T-cell (primary cell): ENCODE measurements at regions not wholly inside any gene's neighbourhood (a gene's known extent, or its start where the extent isn't known, plus 50 kb on each side); places are given as distances from the start of the nearest gene placed in this dataset.

ENCODE experiments used
- ATAC-seq, 4 experiments: fragments of 200-7000 bp in 3 of 4; fragments of 150-1000 bp in 1 of 4; cut with Tn5 transposase; replicated peaks in 1 of 4; 1 replicate in 3 of 4; 2 replicates in 1 of 4; pipeline ENCODE4 v1.10.0; 2021; ENCODE audit warnings: moderate library complexity in 3 of 4, mild to moderate bottlenecking in 2 of 4, moderate number of reproducible peaks in 1 of 4
- CTCF ChIA-PET, 2 donors: fragments of 300-600 bp; sonication (Branson Sonifier 250); formaldehyde crosslinking; loops; one replicate each; lab custom pipeline; 2022; ENCODE audit warnings: antibody characterized with exemption in 2 of 2; lab: Charles Lee
- POLR2A ChIA-PET, 2 donors: fragments of 300-600 bp; sonication (Branson Sonifier 250); formaldehyde crosslinking; loops; one replicate each; lab custom pipeline; 2022; ENCODE audit warnings: antibody characterized with exemption in 2 of 2; lab: Charles Lee
- DNase-seq, 35 experiments: peaks; one replicate each; pipeline versions ENCODE4 v3.0.0 to v3.0.0-alpha.2; 2013 to 2023
- H3K27ac ChIP-seq: one replicate; pipeline ENCODE4 v1.5.1; 2013; ENCODE audit warnings: low read length
- H3K27me3 ChIP-seq, 2 experiments: replicated peaks in 1 of 2; 1 replicate in 1 of 2; 2 replicates in 1 of 2; pipeline versions ENCODE4 v1.6.1 to v1.7.0; 2013; ENCODE audit warnings: low read length in 1 of 2, mixed read lengths in 1 of 2; ENCODE audit not compliant: control insufficient read depth in 2 of 2, insufficient read depth in 2 of 2; ENCODE audit errors: extremely low read depth in 1 of 2
- H3K36me3 ChIP-seq, 2 donors: 1 replicate in 1 of 2; 2 replicates in 1 of 2; pipeline versions ENCODE4 v1.6.1 to v1.7.0; 2013; ENCODE audit warnings: low read length in 1 of 2; ENCODE audit not compliant: control insufficient read depth in 2 of 2, insufficient read depth in 1 of 2; ENCODE audit errors: extremely low read depth in 1 of 2
- H3K4me1 ChIP-seq, 2 experiments: 1 replicate in 1 of 2; 2 replicates in 1 of 2; pipeline versions ENCODE4 v1.6.1 to v1.7.0; 2013; ENCODE audit warnings: low read length in 2 of 2, mixed read lengths in 1 of 2; ENCODE audit not compliant: insufficient read depth in 2 of 2, control insufficient read depth in 1 of 2; ENCODE audit errors: extremely low read depth in 1 of 2
- H3K4me3 ChIP-seq, 2 donors: 1 replicate in 1 of 2; 2 replicates in 1 of 2; pipeline versions ENCODE4 v1.5.1 to v1.7.0; 2013; ENCODE audit warnings: mild to moderate bottlenecking in 2 of 2, low read length in 1 of 2, moderate library complexity in 1 of 2; ENCODE audit not compliant: control insufficient read depth in 1 of 2; ENCODE audit errors: extremely low read depth in 1 of 2
- H3K9me3 ChIP-seq: 2 replicates; pipeline ENCODE4 v1.7.0; 2013
- H3K27ac Mint-ChIP-seq, 2 donors: one replicate each; pipeline ENCODE4 v1.8.0; 2020 to 2021; ENCODE audit warnings: mild to moderate bottlenecking in 2 of 2, mixed read lengths in 2 of 2
- H3K27me3 Mint-ChIP-seq, 2 donors: one replicate each; pipeline ENCODE4 v1.8.0; 2021 to 2022; ENCODE audit warnings: mixed read lengths in 2 of 2
- H3K36me3 Mint-ChIP-seq: one replicate; pipeline ENCODE4 v1.8.0; 2021; ENCODE audit warnings: mixed read lengths
- H3K4me1 Mint-ChIP-seq, 3 donors: one replicate each; pipeline ENCODE4 v1.8.0; 2020 to 2022; ENCODE audit warnings: mixed read lengths in 3 of 3, mild to moderate bottlenecking in 1 of 3
- H3K4me3 Mint-ChIP-seq, 3 donors: one replicate each; pipeline ENCODE4 v1.8.0; 2020 to 2022; ENCODE audit warnings: mild to moderate bottlenecking in 3 of 3, mixed read lengths in 3 of 3, moderate library complexity in 3 of 3
- H3K9me3 Mint-ChIP-seq, 3 donors: one replicate each; pipeline ENCODE4 v1.8.0; 2020 to 2022; ENCODE audit warnings: mixed read lengths in 3 of 3
- WGBS: methylation state at CpG from one replicate; pipeline ENCODE4 v1.1.5; 2013; ENCODE audit warnings: missing lambda C conversion rate; ENCODE audit not compliant: insufficient coverage; 5-methylcytosine and 5-hydroxymethylcytosine counted together

DNA sequence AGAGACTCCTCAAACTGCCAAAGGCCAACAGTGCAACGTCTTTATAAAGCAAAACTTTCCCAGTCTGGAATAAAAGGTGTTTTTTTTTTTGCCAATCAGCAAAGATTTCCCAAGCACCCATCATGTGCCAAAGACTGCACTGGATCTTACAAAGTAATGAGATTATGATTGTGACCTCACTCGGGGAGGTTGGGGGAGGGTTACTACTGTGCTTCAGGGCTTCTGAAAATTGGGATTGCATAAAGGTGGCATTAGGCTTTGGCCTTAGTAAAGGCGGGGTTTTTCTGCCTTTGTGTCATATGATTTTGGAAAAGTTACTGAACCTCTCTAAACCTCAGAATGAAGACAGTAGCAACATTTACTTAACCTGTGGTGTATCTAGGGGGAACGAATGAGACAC is 233.8 kb downstream of the DACT1 start:
- Mint-ChIP-seq H3K4me3 (no peak overlapping the region), H3K4me1 (no peaks in the 10 kb centered on the region), H3K36me3 (no peaks in the 10 kb centered on the region), H3K27me3 (peaks cover 1 to 5% of the 10 kb centered on the region in 2 donors), H3K27ac (no peak overlapping the region), H3K9me3 (no peaks in the 10 kb centered on the region)
- WGBS = no CpG with 5 or more reads among the region's 4 CpGs
- CTCF ChIA-PET = interaction anchor here in 1 of 2 donors (1.0 kb wide), 1 partner anchor 12 kb away, joined by 6 read pairs; no protein-coding TSS in a partner anchor
- Histone ChIP-seq H3K9me3 (no peaks in the 10 kb centered on the region), H3K4me3 (no peak overlapping the region), H3K4me1 (no peaks in the 10 kb centered on the region), H3K27me3 (peaks cover 0 to 4% of the 10 kb centered on the region in 2 experiments), H3K36me3 (no peaks in the 10 kb centered on the region), H3K27ac (no peak overlapping the region)
- no peak for DNase-seq
- POLR2A ChIA-PET = no interaction called here
- no peak for ATAC-seq

GRCh38 chr14:58872061-58872460 is 234.3 kb downstream of the DACT1 start:
- Histone ChIP-seq H3K27ac (no peak overlapping the region), H3K4me1 (no peaks in the 10 kb centered on the region), H3K4me3 (no peak overlapping the region), H3K36me3 (no peaks in the 10 kb centered on the region), H3K27me3 (peaks cover 0 to 4% of the 10 kb centered on the region in 2 experiments), H3K9me3 (no peaks in the 10 kb centered on the region)
- no peak overlapping the region for H3K4me3 Mint-ChIP-seq
- no peaks in the 10 kb centered on the region for H3K36me3 Mint-ChIP-seq
- no peak overlapping the region for H3K27ac Mint-ChIP-seq
- WGBS = 100% methylated on average over 1 of the region's 6 CpGs
- ATAC-seq (no peak), DNase-seq (no peak)
- H3K9me3 Mint-ChIP-seq = no peaks in the 10 kb centered on the region
- POLR2A ChIA-PET = no interaction called here
- CTCF ChIA-PET = interaction anchor here in 1 of 2 donors (1.0 kb wide), 1 partner anchor 12 kb away, joined by 6 read pairs; no protein-coding TSS in a partner anchor
- H3K4me1 Mint-ChIP-seq = no peaks in the 10 kb centered on the region
- peaks cover 1 to 5% of the 10 kb centered on the region in 2 donors for H3K27me3 Mint-ChIP-seq

DNA sequence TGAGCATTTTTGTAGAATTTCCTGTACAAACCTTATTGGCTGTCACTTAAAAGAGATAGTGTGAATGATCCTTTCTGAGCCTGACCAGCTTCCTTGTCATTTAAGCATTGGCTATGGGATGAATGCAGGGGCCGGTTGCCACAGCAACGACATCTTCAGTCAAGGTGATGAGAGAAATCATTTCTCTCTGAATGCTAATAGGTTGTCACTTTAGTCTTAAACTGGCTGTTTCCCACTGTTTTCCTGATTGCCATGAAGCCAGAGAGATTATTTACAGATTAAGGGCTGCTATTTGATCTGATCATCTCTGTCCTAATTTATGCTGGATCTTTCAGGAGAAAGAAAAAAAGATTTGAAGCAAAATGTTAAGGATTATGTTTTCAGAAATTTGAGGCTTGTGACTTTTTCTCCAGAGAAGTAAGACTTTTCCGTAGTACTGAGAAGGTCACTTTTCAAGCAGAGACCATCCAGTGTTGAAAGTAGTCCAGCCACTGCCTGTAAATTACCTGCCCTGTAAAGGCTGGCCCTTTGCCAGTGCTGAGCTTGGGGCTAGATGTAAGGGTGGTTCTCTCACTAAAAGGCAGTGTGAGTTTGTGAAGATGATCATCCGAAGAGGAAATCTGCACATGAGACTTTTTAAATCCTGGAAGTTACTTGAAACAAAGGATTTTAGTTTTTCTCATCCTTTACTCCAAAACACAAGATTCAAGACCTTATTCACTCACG is 235.6 kb downstream of the DACT1 start:
- no peaks in the 10 kb centered on the region for H3K9me3 ChIP-seq
- ChIA-PET CTCF (no interaction called here), POLR2A (no interaction called here)
- no peaks in the 10 kb centered on the region for H3K36me3 ChIP-seq
- peaks cover 0 to under 1% (median 0%) of the 10 kb centered on the region in 3 donors for H3K9me3 Mint-ChIP-seq
- no peak overlapping the region for H3K4me3 Mint-ChIP-seq
- no peaks in the 10 kb centered on the region for H3K36me3 Mint-ChIP-seq
- peaks cover 0 to 4% of the 10 kb centered on the region in 2 experiments for H3K27me3 ChIP-seq
- H3K4me1 Mint-ChIP-seq = no peaks in the 10 kb centered on the region
- WGBS = 100% methylated on average over 2 of the region's 5 CpGs
- no peak for ATAC-seq
- H3K27me3 Mint-ChIP-seq = peaks cover 0 to 5% of the 10 kb centered on the region in 2 donors
- no peak overlapping the region for H3K27ac ChIP-seq
- DNase-seq = no peak
- no peaks in the 10 kb centered on the region for H3K4me1 ChIP-seq
- H3K4me3 ChIP-seq = no peak overlapping the region
- no peak overlapping the region for H3K27ac Mint-ChIP-seq

DNA sequence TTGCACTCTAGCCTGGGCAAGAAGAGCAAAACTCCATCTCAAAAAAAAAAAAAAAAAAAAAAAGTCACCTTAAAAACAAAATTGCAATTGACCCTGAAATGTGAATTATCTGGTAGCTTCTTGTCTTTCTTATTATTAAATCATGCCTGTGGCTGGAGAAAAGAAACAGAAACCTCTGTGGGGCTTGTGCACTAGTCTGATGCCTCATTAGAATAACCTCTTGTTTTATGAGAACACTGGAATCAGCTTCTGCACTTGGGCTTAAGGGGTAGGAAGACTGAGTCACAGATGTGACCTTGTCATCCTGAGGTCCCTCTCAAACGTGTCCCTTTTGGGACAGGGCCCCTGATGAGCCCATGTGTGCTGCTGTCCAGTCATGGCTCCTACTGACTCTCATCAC is 237.9 kb downstream of the DACT1 start:
- no peaks in the 10 kb centered on the region for H3K36me3 Mint-ChIP-seq
- no peaks in the 10 kb centered on the region for H3K36me3 ChIP-seq
- no peak overlapping the region for H3K27ac Mint-ChIP-seq
- no peak overlapping the region for H3K27ac ChIP-seq
- no peaks in the 10 kb centered on the region for H3K4me1 Mint-ChIP-seq
- ATAC-seq = no peak
- H3K27me3 Mint-ChIP-seq = no peaks in the 10 kb centered on the region
- peaks cover 0 to 3% (median 0%) of the 10 kb centered on the region in 3 donors for H3K9me3 Mint-ChIP-seq
- WGBS = 40% methylated on average over 1 of the region's 1 CpG
- no peak for DNase-seq
- no peak overlapping the region for H3K4me3 ChIP-seq
- ChIA-PET POLR2A (interaction anchor here in 1 of 2 donors (0.6 kb wide), 1 partner anchor 21 kb away, joined by 4 read pairs; no protein-coding TSS in a partner anchor), CTCF (interaction anchor here in 1 of 2 donors (0.7 kb wide), 1 partner anchor 96 kb away, joined by 6 read pairs; no protein-coding TSS in a partner anchor)
- H3K4me3 Mint-ChIP-seq = no peak overlapping the region
- H3K4me1 ChIP-seq = no peaks in the 10 kb centered on the region
- H3K9me3 ChIP-seq = no peaks in the 10 kb centered on the region
- H3K27me3 ChIP-seq = no peaks in the 10 kb centered on the region

DNA sequence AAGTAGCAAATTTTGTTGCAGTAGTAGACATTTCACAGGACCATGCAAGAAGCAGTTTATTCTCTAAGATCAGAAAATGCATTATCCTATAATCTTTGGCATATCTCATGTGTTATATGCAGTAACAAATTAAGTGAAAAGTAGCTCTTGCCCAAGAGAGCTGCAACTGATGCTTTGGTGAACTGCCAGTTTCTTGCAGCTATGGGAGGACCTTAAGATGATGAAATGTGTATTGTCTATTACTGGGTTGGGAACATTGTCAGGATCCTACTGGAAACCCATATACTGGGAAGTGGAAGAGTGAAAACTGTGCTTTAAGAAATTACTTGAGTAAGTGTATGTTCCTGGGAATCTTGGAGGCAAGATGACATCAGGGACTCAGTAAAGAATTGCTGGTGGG is 238.8 kb downstream of the DACT1 start:
- Mint-ChIP-seq H3K4me3 (no peak overlapping the region), H3K27me3 (no peaks in the 10 kb centered on the region), H3K36me3 (no peaks in the 10 kb centered on the region), H3K4me1 (no peaks in the 10 kb centered on the region), H3K9me3 (peaks cover 0 to 3% (median 0%) of the 10 kb centered on the region in 3 donors), H3K27ac (no peak overlapping the region)
- Histone ChIP-seq H3K4me3 (no peak overlapping the region), H3K4me1 (no peaks in the 10 kb centered on the region), H3K9me3 (no peaks in the 10 kb centered on the region), H3K27ac (no peak overlapping the region), H3K27me3 (no peaks in the 10 kb centered on the region), H3K36me3 (no peaks in the 10 kb centered on the region)
- ChIA-PET CTCF (no interaction called here), POLR2A (no interaction called here)
- ATAC-seq = no peak
- DNase-seq = no peak

DNA sequence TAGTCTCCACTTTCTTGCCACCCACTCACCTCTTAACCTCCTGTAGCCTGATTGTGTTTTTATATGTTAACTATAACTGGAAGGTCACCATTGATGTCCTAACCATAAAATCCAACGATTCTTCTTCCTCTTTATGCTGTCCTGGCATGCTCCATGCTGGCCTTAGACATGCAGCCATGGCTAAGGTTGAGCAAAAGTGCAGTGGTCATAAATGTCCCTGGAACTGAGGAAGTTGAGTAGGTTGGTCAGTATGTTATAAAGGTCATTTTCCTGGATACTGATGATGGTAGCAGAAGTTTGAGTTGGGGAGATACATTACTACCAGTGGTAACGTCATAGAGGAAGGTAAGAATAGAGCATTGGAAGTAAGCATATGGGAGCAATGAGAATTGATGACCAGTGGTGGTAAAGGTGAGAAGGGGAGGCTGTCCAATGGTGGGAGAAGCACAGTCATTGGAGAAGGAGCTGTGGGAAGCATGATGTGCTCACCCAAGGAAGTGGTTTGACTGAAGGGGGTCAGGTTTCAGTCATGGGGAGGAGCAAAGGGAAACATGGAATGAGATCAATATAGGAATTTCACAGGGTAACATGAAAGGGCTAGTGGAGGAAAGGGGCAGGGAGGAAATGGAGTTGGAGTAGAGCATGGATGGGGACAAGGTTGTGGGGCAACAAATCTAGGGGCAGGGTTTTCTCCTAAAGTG is 240.8 kb downstream of the DACT1 start:
- DNase-seq = no peak
- H3K27ac ChIP-seq = no peak overlapping the region
- 60% methylated on average over 1 of the region's 2 CpGs for WGBS
- POLR2A ChIA-PET = no interaction called here
- ATAC-seq = no peak
- H3K27me3 Mint-ChIP-seq = no peaks in the 10 kb centered on the region
- no peaks in the 10 kb centered on the region for H3K27me3 ChIP-seq
- CTCF ChIA-PET = no interaction called here
- H3K36me3 ChIP-seq = no peaks in the 10 kb centered on the region
- no peaks in the 10 kb centered on the region for H3K4me1 Mint-ChIP-seq
- H3K36me3 Mint-ChIP-seq = no peaks in the 10 kb centered on the region
- no peak overlapping the region for H3K4me3 Mint-ChIP-seq
- no peak overlapping the region for H3K4me3 ChIP-seq
- no peaks in the 10 kb centered on the region for H3K4me1 ChIP-seq
- no peak overlapping the region for H3K27ac Mint-ChIP-seq
- peaks cover 0 to 3% (median 0%) of the 10 kb centered on the region in 3 donors for H3K9me3 Mint-ChIP-seq
- H3K9me3 ChIP-seq = no peaks in the 10 kb centered on the region
